D721Med (cell line): ENCODE measurements at regions not wholly inside any gene's neighbourhood (a gene's known extent, or its start where the extent isn't known, plus 50 kb on each side); places are given as distances from the start of the nearest gene placed in this dataset.

ENCODE experiments used
- DNase-seq: peaks from one replicate; pipeline ENCODE4 v3.0.0; 2011; ENCODE audit warnings: low spot score; ENCODE audit not compliant: insufficient read length
- FAIRE-seq: peaks from 2 replicates; lab custom pipeline; 2011; peaks lifted over from hg19 to GRCh38; lab: Jason Lieb, UNC
- CTCF ChIP-seq: IDR thresholded peaks from 2 replicates; pipeline ENCODE4 v1.5.1; 2012; ENCODE audit warnings: mild to moderate bottlenecking, control low read depth; ENCODE audit not compliant: insufficient read depth; ENCODE audit errors: missing control alignments

- FAIRE-seq (no peak), DNase-seq (no peak)
- no peak for TF ChIP-seq CTCF
Observed at GRCh38 chr4:100836929-100837328, 319.1 kb upstream of the EMCN start.

- DNase-seq = no peak
- no peak for TF ChIP-seq CTCF
- FAIRE-seq = no peak
Observed at GRCh38 chr4:100834616-100835015, 316.8 kb upstream of the EMCN start.

- no peak for DNase-seq
- no peak for FAIRE-seq
- no peak for TF ChIP-seq CTCF
Observed at GRCh38 chr4:100833906-100834305, 316.1 kb upstream of the EMCN start.

GRCh38 chr4:100828986-100829685 lies 311.3 kb upstream of the EMCN start:
- no peak for DNase-seq
- TF ChIP-seq CTCF = no peak
- FAIRE-seq = no peak

- TF ChIP-seq CTCF = no peak
- no peak for DNase-seq
- FAIRE-seq = no peak
Observed at GRCh38 chr4:100828364-100828763, 310.5 kb upstream of the EMCN start.

GRCh38 chr4:100827756-100828155 lies 309.9 kb upstream of the EMCN start:
- DNase-seq = no peak
- no peak for FAIRE-seq
- no peak for TF ChIP-seq CTCF

- DNase-seq = no peak
- TF ChIP-seq CTCF = no peak
- no peak for FAIRE-seq
Observed at GRCh38 chr4:100826808-100827548, 309.2 kb upstream of the EMCN start.
